HCT116 (cell line): ENCODE measurements at regions not wholly inside any gene's neighbourhood (a gene's known extent, or its start where the extent isn't known, plus 50 kb on each side); places are given as distances from the start of the nearest gene placed in this dataset.

Experiments
- CTCF ChIP-seq, 3 experiments: fragments of 200-600 bp in 1 of 3; sonication (generic) in 1 of 3; IDR thresholded peaks in 2 of 3; conservative IDR thresholded peaks in 1 of 3; 2 replicates each; pipeline ENCODE4 v1.5.1; 2012 to 2017; ENCODE audit warnings: low read depth in 2 of 3, low read length in 2 of 3, antibody characterized with exemption in 1 of 3, borderline replicate concordance in 1 of 3, control low read depth in 1 of 3, mild to moderate bottlenecking in 1 of 3, mixed read lengths in 1 of 3, mixed run types in 1 of 3, moderate library complexity in 1 of 3; ENCODE audit not compliant: insufficient read depth in 1 of 3
- FOSL1 ChIP-seq: IDR thresholded peaks from 2 replicates; pipeline ENCODE4 v1.6.1; 2012; ENCODE audit warnings: low read depth
- JUND ChIP-seq: IDR thresholded peaks from 2 replicates; pipeline ENCODE4 v1.6.1; 2012
- RAD21 ChIP-seq: IDR thresholded peaks from 2 replicates; pipeline ENCODE4 v1.6.1; 2012; ENCODE audit warnings: low read depth, mild to moderate bottlenecking

DNA sequence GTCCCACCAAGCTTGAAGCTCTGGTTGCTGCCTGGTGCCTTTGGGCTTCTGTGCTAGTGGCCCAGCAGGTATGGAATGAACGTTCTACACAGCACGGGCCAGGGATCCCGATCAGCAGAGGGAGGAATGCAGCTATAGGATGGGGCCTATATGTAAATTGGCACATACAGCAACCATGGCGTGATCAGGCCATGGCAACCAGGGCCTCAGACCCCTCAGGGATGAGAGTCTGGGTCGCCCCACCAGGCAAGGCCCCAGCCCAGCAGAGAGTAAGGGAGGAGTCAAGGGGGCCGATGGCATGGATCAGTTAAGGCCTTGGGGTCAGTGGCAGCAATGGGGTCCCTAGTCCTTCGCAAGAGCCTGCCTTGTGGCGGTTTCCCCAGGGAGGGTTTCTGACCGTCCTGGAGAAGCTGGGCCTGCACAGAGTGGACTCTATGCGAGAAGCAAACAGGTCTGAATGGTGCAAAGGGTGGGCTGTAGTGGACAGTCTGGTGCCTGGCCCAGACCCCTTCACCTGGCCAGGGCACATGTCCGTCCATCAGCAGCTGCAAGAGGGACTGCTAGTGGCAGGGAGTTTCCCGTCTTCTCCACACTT lies 98.2 kb upstream of the SLC22A11 start:
- TF ChIP-seq JUND (no peak), RAD21 (no peak), FOSL1 (no peak), CTCF (IDR thresholded peaks at IDR 0.05 in 2 of 3, conservative IDR thresholded peaks at IDR 0.05 in 1 of 3; ENCODE audit: borderline replicate concordance in 1 of 3, insufficient read depth in 1 of 3, low read depth in 2 of 3, low read length in 2 of 3) (no peak)
